SK-N-DZ (cell line): ENCODE measurements at regions not wholly inside any gene's neighbourhood (a gene's known extent, or its start where the extent isn't known, plus 50 kb on each side); places are given as distances from the start of the nearest gene placed in this dataset.

Experiments
- DNase-seq: peaks from one replicate; pipeline ENCODE4 v3.0.0-alpha.2; 2015; ENCODE audit warnings: low spot score

DNA sequence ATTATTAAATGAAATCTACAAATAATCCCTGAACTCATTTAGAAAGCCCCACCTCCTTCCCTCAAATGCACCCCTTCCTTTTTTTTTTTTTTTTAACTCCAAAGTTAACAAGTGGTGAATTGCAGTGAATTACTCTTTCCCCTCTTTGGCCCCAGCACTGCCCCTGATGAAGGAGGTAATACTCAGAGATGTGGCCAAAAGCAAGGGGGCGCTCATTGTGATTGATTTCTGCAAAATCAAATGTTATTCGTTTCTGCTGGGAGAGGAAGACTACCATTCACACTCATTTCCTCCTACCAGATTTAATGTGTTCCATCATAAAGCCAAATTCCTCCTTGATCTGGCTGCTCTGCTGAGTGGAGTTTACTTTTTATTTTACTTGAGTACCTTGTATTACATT lies 259.4 kb downstream of the GPD2 start:
- no peak for DNase-seq

DNA sequence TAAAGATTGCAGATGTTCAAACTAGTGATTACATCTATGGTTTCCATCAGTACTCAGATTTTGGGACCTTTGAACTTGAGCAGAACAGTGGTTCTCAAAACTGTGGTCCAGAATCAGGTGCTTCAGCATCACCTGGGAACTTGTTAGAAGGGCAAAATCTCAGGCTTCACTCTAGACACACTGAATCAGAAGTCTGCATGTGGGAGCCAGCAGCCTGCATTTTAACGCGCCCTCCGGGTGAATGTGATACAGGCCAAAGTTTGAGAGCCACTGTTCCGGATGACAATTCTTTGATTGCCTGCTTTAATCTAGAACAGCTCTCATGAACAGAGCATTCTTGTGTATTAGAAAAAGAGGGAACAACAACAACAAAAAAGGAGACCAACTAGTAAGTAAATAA lies 261.7 kb downstream of the GPD2 start:
- DNase-seq = no peak

DNA sequence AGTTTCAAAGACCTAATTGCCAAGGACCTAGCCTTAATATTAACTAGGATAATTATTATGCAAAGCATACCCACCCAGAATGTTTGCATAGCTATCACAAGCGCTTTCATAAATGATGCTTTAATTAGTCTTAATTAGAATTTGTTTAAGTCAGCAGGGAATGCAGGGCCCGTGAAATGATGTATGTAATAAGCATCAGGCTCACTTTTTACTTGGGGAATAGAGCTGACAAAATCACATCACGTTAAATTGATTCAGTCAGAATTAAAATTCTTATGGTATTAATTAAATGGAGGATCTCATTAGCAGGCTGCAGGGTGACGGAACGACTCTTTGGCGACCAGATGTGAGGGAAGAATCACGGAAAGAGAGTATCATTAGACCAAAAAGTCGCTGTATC lies 264.5 kb downstream of the GPD2 start:
- DNase-seq = no peak

DNA sequence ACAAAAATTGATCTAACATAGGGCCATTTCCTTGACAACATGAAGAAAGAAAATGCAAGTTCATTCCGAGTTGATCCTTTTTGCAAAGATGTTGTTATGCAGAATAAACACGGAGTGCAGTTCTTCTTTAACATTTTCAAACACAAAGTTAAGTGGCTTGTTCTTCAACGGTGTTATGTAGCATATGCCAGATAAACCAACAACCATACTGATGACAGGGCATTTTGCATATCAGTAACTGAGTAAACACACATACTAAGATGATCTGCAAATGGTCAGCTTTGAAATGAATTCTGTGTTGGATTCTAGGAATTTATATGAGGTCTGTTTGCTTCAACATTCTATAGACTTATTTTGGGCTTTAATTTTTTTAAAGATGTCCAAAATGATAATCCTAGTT lies 266.4 kb downstream of the GPD2 start:
- no peak for DNase-seq

DNA sequence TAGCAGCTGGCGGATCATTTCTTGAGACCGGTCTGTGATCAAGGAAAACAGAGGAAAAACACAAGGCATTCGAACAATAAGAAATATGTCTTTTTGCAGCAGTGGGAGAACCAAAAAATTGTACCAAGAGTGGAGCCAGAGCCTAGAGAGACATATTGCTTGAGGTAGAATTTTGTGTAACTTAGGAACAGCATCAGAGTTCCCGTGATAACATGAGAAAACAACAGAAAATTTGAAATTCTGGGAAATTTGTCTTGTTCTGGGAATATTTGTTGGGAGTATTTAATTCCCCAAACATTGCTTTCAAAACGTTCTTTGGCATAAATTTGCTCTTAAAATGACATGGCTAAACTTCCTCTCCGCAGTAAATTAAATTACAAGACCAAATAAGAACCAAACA lies 267.5 kb downstream of the GPD2 start:
- no peak for DNase-seq

DNA sequence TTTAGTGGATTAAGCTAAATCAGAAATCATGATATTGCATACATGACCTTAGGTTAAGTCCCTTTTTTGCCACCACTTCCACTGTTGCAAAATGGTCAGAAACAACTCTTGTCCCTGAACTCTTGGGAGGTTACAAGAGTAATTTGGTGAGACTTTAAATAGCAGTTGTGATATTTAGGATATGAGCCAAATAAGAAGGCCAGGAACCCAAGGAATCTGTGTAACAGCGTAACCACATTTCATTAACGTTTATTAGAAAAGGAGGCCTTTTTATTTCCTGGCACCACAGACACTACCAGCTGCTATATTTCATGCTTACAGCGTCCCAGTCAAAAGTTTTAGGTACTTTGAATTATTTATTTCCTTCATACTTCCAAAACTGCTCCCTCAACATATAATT lies 268.0 kb downstream of the GPD2 start:
- no peak for DNase-seq

DNA sequence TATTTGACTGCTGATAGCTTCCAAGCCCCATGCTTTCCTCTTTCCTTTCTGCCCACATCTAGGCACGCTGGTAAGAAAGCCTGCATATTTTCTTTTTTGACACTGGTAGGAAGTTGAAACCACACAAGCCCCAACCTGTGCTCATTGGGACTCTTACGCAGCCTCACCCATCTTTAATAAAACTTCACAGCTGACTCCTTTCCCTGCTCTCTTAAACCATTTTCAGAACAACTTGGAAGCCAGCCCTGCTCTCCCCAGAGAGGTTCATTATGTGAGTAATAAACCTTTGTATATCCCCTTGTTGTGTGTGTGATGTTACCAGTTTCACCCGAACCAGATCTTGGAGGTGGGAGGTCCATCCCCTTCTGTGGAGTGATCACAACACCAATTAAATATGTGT lies 268.4 kb downstream of the GPD2 start:
- no peak for DNase-seq

DNA sequence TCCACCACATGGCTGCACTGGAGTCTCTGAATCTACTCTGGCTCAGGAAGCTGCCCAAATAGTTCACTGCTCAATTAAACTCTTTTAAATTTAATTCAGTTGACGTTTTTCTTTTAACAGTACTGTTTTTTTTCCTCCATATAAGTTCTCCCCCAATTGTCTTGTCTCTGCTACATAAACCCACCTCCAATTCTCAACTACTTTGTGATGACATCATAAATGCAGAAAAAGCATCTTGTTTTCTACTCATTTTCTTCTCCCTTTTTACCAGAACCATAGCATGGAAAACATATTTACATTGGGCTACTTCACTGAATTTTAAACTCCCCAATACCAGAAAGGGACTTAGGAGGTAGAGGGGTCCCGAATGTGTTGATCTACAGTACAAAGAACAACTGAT lies 270.4 kb downstream of the GPD2 start:
- DNase-seq = no peak

DNA sequence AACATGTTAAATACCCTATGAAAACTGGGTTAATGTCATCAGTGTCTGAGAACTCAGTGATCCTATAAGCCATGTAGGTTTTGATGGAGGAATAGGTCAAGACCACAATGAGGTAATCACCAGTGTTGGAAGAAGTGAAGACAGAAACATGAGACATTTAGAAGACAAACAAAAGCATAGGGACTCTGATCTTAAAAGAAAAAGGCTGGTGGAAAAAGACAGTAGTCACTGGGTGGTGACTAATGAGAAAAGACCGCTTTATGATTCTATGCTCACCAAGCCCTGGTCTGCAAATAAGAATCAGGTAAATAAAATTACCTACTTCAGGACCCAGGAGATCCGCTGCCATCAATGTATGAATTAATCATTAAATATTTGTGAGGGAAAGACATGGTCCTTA lies 271.9 kb downstream of the GPD2 start:
- DNase-seq = no peak

DNA sequence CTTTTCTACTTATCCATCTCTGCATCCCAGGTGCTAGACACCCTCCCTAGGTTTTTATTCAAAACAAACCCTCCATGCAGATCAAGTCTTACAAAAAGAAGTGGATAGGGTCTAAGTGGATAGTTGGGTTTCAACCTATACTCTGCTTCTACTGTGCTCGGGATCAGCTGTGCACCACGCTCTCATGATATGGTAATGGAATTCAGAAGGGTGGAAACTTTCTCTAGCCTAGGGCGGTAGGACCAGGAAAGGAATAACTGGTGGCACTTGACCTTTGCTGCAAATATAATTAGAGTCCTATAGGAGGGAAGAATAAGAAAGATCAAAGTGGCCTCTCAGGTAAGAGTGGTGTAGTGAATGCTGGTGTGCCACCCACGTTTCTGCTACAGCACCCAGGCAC lies 272.9 kb downstream of the GPD2 start:
- DNase-seq = no peak

DNA sequence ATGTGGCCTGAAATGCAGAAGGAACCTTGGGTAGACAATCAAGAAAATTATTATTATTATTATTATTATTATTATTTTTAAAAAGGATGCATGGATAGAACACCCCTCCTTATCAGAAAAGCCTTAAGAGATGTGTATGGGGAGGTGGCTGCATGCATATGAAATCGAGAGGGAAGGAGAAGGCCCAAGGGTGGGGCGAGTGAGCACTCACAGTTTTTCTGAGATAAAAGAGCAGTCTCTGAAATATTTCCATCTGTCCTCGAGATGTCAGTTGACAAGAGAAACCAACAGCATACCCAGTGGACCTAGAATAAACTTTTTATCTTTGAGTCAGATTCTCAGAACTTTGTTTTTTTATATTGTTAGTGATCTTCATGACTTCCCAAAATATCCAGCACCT lies 282.9 kb downstream of the GPD2 start:
- DNase-seq = no peak

DNA sequence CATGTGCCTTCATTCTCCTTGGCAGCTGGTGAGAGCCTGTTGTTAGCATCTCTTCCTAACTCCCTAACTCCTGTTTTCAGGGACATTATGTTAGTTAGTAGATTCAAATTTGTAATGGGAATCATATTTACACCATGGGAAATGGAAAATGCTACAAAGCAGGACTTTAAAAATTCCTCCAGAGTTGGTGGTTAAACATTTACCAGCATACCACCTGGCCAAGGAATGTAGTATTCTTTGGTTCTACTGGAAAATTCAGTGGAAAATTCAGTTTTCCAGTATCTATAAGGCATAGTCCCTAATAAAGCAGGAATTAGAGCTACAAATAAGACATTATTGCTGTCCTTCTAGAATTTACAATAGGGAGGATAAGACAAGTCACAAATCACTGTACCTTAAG lies 291.7 kb downstream of the GPD2 start:
- no peak for DNase-seq

DNA sequence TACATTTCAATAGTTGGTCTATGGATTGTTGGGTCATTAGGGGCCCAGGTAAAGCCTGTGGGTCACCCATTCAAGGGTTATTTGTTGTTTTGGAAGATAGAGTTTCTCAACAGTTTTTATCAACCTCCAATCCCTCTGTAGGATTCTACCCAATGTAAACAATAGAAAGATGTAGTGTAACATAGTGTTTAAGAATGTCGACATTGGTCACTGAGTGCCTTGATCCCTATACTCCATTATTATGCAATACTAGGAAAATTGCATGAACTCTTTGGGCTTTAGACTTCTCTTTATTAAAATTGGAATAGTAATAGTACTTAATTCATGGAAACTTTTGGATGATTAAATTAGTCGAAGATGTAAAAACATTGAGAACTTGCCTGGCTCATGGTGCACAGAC lies 292.1 kb downstream of the GPD2 start:
- no peak for DNase-seq

DNA sequence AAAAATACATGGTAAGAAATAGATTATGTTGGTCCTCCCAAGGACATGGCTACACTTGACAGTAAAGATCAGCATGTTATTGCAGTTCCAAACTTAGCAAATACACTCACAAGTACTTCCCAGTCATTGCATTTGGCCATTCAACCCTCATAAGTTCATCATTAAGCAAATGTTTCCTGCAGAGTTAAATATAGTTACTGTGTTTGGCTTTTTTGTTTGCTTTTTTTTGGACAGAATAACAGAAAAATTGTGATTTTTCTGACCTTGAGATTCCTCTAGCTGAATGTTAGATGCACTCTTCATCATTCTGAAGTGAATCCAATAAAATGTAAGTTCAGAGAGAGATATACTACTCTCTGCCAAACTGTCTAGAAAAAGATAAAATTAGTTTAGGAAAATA lies 295.3 kb downstream of the GPD2 start:
- no peak for DNase-seq

DNA sequence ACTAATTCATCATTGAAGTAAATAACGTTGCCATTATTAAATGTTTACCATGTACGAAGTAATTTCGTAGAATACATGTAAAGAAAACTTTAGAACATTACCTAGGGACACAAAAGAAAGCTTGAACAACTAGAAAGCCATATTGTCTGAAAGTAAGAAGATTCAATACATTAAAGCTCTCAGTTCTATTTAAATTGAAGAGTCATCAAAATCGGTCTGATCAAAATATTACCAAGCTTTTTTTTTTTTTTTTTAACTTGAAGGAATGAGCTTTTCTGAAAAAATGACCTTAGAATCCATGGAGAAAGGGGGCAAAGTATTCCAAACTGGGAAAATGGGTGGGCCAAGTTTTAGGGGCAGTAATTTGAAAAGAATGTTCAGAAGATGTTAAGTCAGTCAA lies 300.8 kb downstream of the GPD2 start:
- no peak for DNase-seq

DNA sequence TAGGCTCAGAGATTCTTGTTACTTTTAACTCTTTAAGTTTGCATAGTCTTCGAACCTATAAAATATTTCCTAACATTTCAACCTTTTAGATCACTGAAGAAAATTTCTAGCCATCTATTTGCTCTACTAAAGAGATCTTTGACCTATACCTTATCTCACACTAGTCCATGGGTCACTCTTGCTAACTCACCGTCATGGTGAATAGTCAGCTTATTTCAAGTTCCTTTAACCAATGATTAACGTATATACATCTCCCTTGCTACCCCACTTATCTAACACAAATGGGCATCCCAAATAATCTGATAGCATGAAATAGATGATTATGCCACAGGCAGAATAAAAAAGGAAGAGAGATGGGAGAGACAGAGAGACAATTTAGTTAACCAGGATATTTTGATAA lies 303.1 kb downstream of the GPD2 start:
- no peak for DNase-seq

DNA sequence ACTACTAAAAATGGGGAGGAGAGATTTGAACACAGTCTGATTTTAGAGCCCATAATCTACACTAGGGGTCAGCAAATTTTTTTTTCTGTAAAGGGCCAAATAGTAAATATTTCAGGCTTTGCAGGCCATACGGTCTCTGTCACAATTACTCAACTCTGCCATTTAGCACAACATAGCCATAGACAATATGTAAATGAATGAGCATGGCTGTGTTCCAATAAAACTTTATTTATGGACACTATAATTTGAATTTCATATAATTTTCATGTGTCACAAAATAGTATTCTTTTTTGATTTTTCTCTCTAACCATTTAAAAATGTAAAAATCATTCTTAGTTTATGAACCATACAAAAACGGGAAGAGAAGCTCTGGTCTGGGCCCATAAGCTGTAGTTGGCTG lies 309.4 kb downstream of the GPD2 start:
- DNase-seq = no peak

DNA sequence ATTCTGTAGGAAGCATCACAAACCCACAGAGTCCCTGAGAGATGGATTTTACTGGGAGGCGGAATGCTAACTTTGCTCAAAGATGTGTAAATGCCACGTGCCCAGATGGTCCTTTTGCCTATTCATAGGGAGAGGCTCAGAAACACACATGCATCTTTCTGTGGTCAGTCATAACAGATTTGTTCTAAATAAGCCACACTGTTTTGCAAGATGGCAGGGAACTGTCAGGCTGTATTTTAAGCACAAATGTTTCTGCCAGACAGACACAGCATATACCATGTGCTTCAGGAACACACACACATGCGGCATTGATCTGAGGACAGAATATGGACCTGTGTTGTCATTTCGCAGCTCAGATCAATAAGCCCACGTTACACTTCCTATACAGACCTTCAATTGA lies 312.0 kb downstream of the GPD2 start:
- DNase-seq = no peak

DNA sequence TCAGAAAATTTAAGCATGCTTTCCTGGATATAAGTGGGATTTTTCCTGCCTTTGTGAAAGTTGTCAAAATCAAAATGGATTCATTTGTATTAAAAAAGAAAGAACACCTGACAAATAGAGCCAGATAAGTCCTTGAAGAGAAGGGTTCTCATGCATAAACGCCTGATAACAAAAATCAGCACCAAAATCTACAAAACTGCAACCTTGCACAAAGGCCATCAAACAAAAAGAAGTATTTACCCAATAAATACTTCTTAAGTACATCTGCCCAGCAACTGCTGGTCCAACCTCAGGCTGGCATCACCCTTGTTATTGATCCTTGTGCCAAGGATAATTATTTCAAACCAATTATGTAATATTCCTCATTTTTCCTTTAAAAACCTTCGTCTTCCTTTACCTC lies 315.9 kb downstream of the GPD2 start:
- DNase-seq = no peak

DNA sequence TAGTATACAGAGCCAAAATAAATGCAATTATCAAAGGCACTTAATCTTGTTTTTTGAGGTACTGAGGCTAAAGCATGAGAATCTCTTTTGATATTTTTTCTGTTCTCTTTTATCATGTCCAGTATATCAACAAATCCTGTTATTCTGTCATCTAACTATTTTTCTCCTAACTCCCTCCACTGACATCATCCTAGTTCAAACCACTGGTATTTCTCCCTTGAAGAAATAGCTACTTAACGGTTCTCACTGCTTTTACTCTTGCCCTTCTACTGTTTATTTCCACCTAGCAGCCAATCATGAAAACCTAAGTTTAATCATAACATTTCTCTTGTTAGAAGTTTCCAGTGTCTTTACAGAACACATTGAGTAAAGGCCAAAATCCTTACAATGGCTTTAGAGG lies 317.6 kb downstream of the GPD2 start:
- no peak for DNase-seq

DNA sequence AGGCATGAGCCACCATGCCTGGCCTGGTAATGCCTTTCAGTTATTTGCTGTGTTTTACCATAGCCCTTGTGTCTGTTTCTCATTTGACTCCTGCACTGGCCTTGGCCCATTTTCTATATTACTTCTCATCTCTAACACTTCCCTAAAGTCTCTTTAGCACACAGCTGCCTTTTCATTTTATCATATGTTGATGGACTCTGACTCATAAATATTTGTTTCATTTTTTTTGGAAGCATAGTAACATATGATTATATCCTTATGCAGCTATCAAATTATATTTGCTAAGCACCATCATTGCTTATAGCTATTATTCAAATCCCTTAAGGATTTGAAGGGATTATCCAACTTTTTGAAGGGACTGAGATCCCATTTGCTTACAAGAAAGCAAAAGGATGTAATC lies 320.3 kb downstream of the GPD2 start:
- DNase-seq = no peak

DNA sequence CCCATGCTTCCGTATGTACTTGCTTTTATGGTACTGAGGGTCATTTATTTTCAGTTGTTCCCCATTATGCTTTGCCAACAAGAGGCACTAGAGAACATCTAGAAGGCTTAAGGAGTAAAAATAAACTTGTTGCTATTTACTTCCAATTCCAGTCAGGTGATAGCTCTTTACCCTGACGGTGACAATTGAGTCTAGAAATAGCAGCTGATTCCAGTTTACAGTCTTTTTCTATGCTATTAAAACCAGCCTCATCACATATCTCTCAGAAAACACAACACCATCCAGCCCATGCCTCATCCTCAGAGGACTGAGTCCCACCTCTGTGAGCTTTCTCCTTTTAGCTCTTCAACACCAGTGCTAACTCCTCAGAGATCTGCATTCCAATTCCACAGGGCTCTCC lies 327.0 kb downstream of the GPD2 start:
- DNase-seq = no peak

DNA sequence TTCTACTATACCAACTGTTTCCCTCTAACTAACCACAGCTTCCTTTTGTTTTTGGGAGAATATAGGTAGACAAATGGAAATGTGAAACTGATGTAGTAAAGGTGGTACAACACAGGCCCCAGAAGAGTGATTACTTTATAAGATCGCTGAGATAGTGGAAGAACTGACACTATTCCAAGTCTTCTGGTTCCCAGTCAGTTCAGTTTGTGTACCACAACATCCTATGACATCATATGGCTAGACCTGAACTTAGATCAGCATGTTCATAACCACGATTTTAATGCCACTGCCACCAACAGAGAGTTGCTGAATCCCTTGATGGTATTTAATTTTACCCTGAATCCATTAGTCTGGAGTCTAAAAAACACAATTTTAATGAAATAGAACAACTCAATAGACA lies 328.9 kb downstream of the GPD2 start:
- DNase-seq = no peak

DNA sequence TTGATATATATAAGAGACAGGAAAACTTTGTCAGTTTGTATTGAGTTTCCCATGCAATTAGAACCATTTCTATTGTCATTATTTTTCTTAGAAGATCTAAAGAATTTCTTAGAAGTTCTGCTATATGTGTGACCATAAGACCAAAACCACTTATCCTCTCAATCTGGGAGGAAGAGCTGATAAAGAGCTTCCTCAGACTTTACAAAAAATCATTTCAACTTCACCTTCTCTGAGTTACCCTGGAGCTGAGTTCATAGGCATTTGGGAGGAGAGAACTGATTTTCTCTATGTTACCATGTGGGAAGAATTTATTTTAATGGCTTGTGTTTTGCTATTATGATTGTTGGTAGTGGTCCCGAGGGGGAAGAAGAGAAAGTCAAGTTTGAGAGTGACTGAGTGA lies 329.3 kb downstream of the GPD2 start:
- DNase-seq = no peak

DNA sequence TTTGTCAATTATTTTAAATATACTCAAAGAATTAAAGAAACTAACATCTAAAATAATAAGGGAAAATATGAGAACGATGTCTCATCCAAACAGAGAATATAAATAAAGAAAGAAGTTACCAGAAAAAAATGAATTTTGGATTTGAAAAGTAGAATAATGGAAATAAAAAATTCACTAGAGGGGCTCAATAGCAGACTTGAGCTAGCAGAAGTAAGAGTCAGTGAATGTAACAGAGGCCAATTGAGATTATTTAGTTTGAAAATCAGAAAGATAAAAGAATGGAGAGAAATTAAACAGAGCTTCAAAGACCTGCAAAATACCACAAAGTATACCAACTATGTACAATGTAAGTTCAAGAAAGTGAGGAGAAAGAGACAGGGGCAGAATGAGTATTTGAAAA lies 333.6 kb downstream of the GPD2 start:
- DNase-seq = no peak
